Right ventricle myocardium superior (tissue), 1 donor: ENCODE measurements at regions not wholly inside any gene's neighbourhood (a gene's known extent, or its start where the extent isn't known, plus 50 kb on each side); places are given as distances from the start of the nearest gene placed in this dataset.

Source experiments
- ATAC-seq: fragments of 200-7000 bp; cut with Tn5 transposase; one replicate; pipeline ENCODE4 v1.9.1; 2020; ENCODE audit warnings: mild to moderate bottlenecking; ENCODE audit not compliant: poor library complexity
- DNase-seq: peaks from one replicate; pipeline ENCODE4 v3.0.0-alpha.2; 2020
- intact Hi-C: fragments of 100-400 bp; cut with DNase I; formaldehyde crosslinking; loops from one replicate; pipeline ENCODE4 v1.11.2; 2022
- donor health status: DM: no; HTN: yes; CAD: no; lungs with severe emphysema.

DNA sequence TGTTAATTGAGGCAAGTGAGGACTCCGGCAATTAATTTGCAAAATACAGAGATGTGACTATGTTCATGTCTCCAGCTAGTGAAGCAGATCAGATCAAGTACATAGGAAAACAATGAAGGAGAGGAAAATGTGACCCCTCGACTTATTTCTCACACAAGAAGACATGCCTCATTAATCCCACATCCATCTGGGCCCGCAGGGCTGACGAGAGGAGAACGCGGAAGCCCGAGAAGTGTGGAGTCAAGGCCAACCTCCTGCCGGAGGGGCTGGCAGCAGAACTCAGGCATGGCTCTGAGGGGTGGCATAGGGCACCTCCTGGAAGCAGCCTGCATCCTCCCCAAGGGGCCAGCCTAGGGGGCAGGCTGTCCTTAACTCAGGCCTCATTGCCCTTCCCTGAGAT is 54.4 kb downstream of the ZNF503 start:
- intact Hi-C loops: no loop called here
- no peak for ATAC-seq
- no peak for DNase-seq

DNA sequence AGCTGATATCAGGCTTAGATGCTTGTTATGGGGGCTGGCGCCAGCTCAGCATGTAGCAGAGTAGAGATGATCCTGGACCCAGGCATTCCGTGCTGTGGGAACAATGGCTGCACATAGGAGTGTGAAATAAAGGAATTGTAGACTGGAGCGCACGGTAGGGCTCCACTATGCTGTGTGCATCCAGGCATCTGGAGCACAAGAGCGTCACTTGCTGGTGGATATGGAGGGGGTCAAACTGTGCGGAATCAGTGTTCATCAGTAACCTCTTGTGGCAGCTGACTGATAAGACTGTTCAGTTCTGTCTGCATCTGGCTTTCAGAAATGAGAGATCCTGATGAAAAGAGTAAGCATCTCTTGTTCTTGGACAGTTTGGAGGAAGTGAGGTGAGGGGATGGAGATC is 55.8 kb downstream of the ZNF503 start:
- ATAC-seq (no peak), DNase-seq (no peak)
- intact Hi-C loops: no loop called here

DNA sequence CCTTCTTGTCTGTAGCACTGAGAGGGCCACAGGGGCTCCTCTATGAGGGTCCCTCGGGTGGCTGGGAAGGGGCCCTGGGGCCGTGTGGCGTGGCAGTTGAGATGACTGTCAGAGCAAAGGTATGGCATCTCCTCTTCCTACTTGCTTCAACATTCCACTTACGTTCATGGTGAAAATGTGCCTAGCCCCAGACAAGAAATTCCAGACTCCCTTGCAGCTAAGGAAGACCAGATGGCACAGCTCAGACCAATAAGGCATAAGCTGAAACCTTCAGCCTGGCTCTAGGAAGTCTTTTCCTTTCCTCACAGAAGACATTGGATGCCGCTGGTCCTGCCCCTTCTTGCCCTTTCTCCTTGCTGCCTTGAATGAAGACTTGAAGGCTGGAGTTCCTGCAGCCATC is 57.4 kb downstream of the ZNF503 start:
- ATAC-seq: no peak
- intact Hi-C loops: no loop called here
- no peak for DNase-seq

DNA sequence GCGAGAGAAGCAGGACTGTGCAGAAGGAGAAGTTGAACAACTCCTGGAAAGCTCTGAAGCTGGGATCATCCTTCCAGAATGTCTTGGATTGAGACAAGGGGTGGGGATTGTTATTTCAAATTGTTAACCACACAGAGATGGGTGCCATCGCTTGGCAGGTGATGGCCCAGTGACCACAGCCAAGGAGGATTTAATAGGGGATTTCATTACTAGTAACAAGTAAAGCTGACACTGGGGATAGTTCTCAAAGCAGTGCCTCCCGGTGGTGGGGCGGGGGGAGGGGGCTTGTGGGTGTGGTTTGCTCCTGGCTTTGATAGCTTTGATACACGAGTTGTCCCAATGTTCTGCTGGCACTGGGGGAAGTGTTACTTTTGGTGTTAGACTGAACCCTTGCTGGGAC is 59.2 kb downstream of the ZNF503 start:
- DNase-seq: no peak
- intact Hi-C loops: no loop called here
- ATAC-seq: no peak

DNA sequence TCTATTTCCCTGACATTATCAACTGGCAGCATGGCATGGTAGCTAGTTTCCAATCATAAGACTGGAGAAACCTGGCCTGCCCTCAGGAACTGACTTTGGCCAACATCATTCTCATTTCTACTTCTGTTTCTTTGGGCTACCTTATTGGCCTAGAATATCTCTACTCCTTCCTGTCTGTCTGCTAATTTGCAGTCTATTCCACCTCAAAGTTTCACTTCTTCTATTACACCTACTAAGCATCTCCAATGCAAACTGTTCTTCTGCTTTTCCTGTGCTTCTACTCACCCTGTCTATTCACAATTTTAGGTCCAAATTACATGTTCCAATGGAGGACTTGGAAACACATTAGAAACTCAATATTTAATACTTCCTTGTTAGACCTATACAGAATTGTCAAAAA is 65.6 kb downstream of the ZNF503 start:
- ATAC-seq: no peak
- DNase-seq: no peak
- intact Hi-C loops: no loop called here

DNA sequence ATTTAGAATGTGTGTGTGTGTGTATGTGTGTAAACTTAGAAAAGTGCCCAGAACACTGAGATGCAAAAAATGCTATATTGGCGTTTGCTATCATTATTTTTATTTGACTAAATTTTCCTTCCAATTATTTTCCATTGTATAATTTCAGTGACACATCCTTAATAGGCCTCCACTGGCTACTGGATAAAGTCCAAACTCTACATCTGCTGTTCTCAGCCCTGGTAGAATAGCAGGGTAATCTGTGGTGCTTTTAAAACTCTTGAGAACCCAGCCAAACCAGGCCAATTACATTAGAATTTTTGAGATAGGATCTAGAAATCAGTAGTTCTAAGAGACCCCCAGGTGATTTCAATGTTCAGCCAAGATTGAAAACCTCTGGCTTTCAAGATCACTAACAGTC is 66.4 kb downstream of the ZNF503 start:
- intact Hi-C loops: no loop called here
- no peak for ATAC-seq

DNA sequence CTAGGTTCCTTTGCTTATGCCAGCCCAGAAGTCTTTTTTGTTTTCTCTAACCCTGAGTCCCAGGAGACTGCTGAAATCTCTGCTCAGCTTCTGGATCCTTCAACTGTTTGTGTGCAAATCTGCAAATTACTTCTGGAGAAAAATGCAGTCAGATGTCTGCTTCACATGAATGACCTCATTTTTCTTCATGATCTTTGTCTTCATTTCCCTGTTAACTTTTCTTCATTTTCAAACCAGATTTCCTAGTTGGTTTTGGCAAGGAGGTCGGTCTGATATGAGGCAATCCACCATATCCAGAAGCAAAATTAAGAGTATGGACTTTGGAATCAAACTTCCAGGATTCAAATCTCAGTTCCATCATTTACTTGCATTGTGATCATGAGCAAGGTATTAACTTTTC is 66.8 kb downstream of the ZNF503 start:
- DNase-seq (no peak), ATAC-seq (no peak)
- intact Hi-C loops: no loop called here

More for the DNA sequence above, 66.4 kb downstream of the ZNF503 start:
- DNase-seq: no peak

DNA sequence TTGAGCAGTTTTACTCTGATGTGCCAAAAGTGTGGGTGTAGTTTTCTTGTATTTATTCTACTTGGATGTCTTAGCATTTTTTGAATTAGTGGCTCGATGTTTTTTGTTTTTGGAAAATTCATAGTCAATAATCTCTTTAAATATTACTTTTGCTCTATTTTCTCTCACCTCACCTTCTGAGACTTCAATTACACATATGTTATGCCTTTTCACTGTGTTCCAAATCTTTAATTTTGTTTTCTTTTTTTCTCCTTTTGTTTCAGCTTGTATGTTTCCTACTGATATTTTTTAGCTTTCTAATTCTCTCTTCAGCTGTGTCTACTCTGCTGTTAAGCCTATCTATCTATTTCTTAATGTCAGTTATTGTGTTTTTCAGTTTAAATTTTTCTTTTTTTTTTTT is 69.5 kb downstream of the ZNF503 start:
- no peak for ATAC-seq
- intact Hi-C loops: no loop called here
- no peak for DNase-seq

DNA sequence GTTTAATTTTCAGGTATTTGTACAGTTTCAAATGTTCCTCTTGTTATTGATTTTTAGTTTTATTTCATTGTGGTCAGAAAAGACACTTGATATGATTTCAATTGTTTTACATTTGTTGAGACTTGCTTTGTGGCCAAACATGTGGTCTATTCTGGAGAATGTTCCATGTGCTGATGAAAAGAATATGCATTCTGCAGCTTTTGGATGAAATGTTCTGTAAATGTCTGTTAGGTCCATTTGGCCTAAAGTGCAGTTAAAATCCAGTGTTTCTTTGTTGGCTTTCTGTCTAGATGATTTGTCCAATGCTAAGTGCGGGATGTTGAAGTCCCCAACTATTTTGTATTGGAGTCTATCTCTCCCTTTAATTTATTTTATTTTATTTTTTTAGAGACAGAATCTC is 70.5 kb downstream of the ZNF503 start:
- intact Hi-C loops: no loop called here
- no peak for DNase-seq
- no peak for ATAC-seq

DNA sequence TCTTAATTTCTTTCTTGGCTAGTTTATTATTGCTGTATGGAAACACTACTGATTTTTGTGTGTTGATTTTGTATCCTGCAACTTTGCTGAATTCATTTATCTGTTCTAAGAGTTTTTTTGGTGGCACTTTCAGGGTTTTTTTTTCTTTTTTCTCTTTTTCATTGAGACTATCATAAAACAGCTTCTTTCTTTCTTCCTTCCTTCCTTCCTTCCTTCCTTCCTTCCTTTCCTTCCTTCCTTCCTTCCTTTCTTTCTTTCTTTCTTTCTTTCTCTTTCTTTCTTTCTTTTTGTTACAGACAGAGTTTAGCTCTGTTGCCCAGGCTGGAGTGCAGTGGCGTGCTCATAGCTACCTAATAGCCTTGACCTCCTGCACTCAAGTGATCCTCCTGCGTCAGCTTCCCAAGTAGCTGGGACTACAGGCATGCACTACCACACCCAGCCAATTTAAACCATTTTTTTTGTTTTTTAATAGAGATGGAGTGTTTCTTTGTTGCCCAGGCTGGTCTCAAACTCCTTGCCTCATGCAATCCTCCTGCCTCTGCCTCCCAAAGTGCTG is 72.3 kb downstream of the ZNF503 start:
- ATAC-seq (no peak), DNase-seq (no peak)
- intact Hi-C loops: no loop called here

DNA sequence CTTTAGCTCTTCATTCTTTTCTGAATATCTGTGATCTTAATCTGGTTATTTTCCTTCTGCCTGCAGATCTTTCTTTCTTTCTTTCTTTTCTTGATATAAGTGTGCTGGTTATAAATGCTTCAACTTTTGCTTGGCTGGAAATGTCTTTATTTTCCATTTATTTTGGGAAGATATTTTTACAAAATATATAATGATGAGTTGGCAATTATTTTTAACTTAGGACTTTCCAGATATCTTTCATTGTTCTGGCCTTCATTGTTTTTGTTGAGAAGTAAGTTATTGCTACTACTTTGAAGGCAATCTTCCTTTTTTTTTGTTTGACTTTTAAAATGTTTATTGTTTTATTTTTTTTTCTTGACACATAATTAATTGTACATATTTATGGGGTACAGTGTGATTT is 75.3 kb downstream of the ZNF503 start:
- DNase-seq: no peak
- ATAC-seq: no peak
- intact Hi-C loops: no loop called here

DNA sequence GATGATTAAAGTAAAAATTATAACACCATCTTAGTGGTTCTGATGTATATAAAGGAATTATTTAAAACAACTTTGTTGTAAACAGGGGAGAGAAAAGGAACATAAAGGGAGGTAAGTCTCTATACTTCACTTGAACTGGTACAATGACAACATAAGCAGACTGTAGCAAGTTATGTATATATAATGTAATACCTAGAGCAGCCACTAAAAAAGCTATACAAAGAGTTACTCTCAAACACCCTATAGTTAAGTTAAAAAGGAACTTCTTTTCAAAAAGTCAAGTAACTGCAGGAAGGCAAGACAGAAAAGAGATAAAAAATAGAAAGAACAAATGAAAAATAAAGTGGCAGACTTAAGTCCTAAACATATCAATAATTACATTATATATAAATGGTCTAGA is 82.3 kb downstream of the ZNF503 start:
- intact Hi-C loops: no loop called here
- ATAC-seq: no peak

DNA sequence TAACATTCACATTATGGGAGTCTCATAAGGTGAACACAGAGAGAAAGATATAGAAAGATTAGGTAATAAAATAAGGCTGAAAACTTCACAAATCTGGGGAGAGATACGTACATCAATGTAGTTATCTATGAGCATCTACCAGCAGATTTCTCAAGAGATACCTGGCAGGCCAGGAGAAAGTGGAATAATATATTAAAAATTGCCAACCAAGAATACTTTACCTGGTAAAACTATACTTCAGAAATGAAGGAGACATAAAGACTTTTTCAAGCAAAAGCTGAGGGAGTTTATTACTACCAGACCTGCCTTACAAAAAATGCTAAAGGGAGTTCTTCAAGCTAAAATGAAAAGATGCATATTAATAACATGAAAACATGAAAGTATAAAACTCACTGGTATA is 78.8 kb upstream of the COMTD1 start:
- DNase-seq: no peak
- no peak for ATAC-seq
- intact Hi-C loops: no loop called here

More for the DNA sequence above, 82.3 kb downstream of the ZNF503 start:
- DNase-seq: no peak

DNA sequence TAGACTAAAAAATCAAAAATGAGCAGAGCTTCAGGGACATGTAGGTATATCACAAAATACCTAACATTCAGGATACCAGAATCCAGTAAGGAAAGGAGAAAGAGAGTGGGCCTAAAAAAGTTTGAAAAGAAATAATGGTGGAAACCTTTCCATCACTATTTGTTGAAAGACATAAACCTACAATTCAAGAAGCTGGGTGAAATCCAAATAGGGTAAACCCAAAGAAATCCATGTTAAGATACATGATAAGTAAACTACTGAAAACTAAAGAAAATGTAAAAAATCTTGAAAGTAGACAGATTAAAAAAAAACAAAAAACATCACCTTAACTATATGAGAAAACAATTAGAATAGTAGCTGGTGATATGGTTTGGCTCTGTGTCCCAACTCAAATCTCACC is 76.7 kb upstream of the COMTD1 start:
- no peak for ATAC-seq
- intact Hi-C loops: no loop called here
- DNase-seq: no peak

DNA sequence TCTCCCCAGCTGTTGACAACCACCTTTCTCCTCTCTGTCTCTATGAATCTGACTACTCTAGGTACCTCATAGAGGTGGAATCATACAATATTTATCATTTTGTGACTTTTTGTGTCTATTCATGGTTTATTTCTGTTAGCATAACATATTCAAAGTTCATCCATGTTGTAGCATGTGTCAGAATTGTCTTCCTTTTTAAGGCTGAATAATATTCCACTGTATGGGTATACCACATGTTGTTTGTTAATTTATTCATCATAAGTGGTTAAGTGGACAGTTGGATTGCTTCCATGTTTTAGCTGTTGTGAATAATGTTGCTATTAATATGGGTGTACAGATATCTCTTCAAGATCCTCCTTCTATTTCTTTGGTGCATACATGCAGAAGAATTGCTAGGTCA is 69.9 kb upstream of the COMTD1 start:
- intact Hi-C loops: no loop called here
- no peak for ATAC-seq
- DNase-seq: no peak

DNA sequence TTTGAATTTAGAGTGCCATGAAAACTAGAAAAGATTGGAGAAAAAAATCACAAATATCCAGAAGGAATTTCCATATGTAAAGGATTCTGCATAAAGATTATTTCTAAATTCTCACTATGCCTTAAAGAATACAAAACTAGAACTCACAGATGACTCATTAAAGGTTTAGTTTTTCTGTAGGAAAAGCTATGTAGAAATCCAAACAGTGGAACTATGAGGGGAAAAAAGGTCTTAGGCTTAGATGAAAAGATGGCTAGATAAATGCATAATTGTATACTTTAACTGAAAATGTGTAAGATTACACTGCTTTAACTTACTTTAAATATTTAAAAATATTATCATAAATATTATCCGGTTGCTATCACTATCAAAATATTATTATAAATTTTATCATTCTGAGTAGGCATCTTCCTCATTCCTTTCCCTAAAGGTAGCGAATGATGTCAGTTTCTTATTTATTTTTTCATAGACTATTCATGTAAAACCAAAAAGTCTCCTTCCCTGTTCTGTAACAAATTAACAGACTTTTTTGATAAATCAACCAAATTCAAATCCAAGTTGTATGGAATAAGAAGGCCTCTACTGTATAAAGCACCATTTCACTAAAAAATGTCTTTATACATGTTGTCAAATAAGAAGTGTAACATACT is 69.1 kb upstream of the COMTD1 start:
- DNase-seq (no peak), ATAC-seq (no peak)
- intact Hi-C loops: no loop called here

DNA sequence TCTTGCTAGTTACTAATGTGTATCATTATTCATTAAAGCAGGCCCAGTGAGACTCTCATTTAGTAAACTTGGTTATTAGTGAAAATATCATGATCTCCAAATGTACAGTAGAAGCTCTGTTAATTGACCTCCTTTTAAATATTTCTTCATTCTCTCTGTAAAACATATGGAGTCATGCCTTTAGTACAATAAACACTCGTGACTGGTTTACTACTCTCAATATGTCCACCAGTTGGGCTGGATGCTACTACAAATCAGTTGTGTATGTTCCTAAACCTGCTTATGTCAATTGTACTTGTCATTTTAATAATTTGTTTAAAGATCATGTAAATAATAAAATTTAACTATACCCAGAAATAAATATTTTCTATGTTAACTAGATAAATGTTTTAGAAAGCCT is 68.6 kb upstream of the COMTD1 start:
- no peak for ATAC-seq
- no peak for DNase-seq
- intact Hi-C loops: no loop called here

DNA sequence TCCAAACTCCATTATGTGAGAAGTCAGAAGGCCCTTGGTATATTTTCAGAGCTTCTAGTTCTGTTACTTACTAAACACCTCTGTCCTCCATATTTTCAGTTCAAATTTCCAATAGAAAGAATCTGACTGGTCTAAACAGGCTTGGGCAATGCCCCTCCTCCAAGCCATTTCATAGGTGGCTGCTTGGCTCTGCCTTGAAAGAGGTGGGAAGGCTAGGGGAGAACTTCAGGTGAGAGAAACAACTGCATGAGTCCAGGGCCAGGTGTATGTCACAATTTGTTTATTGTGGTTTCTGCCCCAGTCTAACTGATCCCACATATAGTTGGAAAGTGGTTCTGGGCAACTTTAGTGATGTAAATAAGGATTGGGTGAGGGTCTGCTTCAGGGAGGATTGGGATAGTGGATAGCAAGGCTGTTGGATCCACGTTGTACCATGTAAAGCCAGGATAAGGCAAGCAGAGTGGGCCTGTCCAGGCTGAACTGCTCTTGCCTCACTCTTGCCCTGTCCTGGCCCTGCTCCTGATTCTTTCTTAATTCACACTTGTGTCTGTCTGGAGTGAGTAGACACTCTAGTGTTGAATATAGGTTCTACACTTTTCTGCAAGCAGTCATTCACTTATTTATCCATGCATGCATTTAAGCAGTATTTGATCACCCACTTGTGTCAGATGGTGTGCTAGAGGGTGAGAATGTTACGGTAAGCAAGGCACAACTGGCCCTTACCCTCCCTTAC is 67.5 kb upstream of the COMTD1 start:
- DNase-seq (no peak), ATAC-seq (no peak)
- intact Hi-C loops: no loop called here

DNA sequence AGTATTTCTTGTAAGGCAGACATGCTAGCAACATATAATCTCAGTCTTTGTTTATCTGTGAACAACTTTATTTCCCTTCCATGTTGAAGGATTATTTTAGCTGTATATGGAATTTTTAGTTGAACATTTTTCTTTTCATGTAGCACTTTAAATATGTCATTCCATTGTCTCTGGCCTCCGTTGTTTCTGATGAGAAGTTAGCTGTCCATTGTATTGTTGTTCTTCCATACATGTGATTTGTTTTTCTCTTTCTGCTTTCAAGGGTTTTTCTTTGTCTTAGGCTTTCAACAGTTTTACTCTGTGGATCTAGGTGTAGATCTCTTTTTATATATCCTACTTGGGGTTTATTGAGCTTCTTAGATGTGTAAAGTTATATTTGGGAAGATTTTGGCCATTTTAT is 66.3 kb upstream of the COMTD1 start:
- DNase-seq (no peak), ATAC-seq (no peak)

DNA sequence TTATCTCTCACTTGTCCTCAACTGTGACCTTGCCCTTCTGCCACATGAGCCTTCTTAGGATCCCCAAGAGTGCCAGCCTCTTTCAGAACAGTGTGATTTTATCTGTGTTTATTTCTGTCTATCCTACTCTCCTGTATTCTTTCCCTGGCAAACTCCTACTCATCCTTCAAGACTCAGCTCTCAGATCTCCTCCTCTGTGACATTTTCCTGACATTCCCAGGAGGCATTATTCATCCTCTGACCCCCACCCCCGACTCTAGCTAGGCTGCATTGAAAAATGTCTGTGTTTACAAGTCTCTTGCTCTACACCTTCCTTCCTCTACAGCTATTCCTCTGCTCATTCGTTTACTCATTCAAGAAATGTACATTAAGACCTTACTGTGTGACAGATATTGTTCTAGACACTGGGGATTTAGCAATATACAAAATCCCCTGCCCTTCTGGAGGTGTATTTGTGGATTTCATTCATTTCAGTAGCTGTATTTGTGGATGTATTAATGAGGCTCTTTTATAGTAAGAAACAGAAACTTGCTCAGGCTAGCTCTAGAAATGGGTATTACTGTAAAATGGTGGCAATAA is 61.4 kb upstream of the COMTD1 start:
- no peak for ATAC-seq
- no peak for DNase-seq
- intact Hi-C loops: no loop called here

More for the DNA sequence above, 66.3 kb upstream of the COMTD1 start:
- intact Hi-C loops: no loop called here
